ENCODE measurements at regions not wholly inside any gene's neighbourhood (a gene's known extent, or its start where the extent isn't known, plus 50 kb on each side); places are given as distances from the start of the nearest gene placed in this dataset.
"Not testable (repeated sequence)": the region's sequence is repeated elsewhere in the genome, so short reads cannot be mapped to it uniquely, and the experiment has no call there.

- not testable (repeated sequence) for DNase-seq (ENCODE audit: low read depth in 4 of 6, low spot score in 6 of 6); H3K4me1 ChIP-seq (ENCODE audit: control insufficient read depth, insufficient read depth, low read length); H3K9me3 ChIP-seq (ENCODE audit: control insufficient read depth, insufficient read depth, low read length); H3K36me3 ChIP-seq (ENCODE audit: control insufficient read depth, insufficient read depth, low read length); H3K27ac ChIP-seq (ENCODE audit: low read depth, low read length); H3K27me3 ChIP-seq (ENCODE audit: control insufficient read depth, insufficient read depth, low read length); H3K4me3 ChIP-seq (ENCODE audit: low read depth, low read length)
- WGBS (ENCODE audit: insufficient coverage): 81% methylated on average over 4 of the region's 6 CpGs
Measured at GRCh38 chr11:116043059-116043458, 538.8 kb upstream of the CADM1 start.

GRCh38 chr11:116042146-116042545 lies 537.9 kb upstream of the CADM1 start:
- WGBS (ENCODE audit: insufficient coverage): 83% methylated on average over 2 of the region's 4 CpGs
- H3K9me3 ChIP-seq (ENCODE audit: control insufficient read depth, insufficient read depth, low read length): no peaks in the 10 kb centered on the region
- no peaks in the 10 kb centered on the region for H3K4me1 ChIP-seq (ENCODE audit: control insufficient read depth, insufficient read depth, low read length)
- DNase-seq (ENCODE audit: low read depth in 4 of 6, low spot score in 6 of 6): peak in 1 of 6 donors; percentile 27
- no peaks in the 10 kb centered on the region for H3K36me3 ChIP-seq (ENCODE audit: control insufficient read depth, insufficient read depth, low read length)
- H3K4me3 ChIP-seq (ENCODE audit: low read depth, low read length): no peak overlapping the region
- H3K27ac ChIP-seq (ENCODE audit: low read depth, low read length): no peak overlapping the region
- no peaks in the 10 kb centered on the region for H3K27me3 ChIP-seq (ENCODE audit: control insufficient read depth, insufficient read depth, low read length)

GRCh38 chr11:116037861-116038260 lies 533.6 kb upstream of the CADM1 start:
- no peak overlapping the region for H3K4me3 ChIP-seq (ENCODE audit: low read depth, low read length)
- no peaks in the 10 kb centered on the region for H3K27me3 ChIP-seq (ENCODE audit: control insufficient read depth, insufficient read depth, low read length)
- H3K9me3 ChIP-seq (ENCODE audit: control insufficient read depth, insufficient read depth, low read length): no peaks in the 10 kb centered on the region
- no peaks in the 10 kb centered on the region for H3K36me3 ChIP-seq (ENCODE audit: control insufficient read depth, insufficient read depth, low read length)
- peak in 1 of 6 donors; percentile 32 for DNase-seq (ENCODE audit: low read depth in 4 of 6, low spot score in 6 of 6)
- WGBS (ENCODE audit: insufficient coverage): 14% methylated on average over 1 of the region's 2 CpGs
- H3K4me1 ChIP-seq (ENCODE audit: control insufficient read depth, insufficient read depth, low read length): no peaks in the 10 kb centered on the region
- H3K27ac ChIP-seq (ENCODE audit: low read depth, low read length): no peak overlapping the region

GRCh38 chr11:116035977-116036376 lies 531.8 kb upstream of the CADM1 start:
- Histone ChIP-seq H3K4me1 (ENCODE audit: control insufficient read depth, insufficient read depth, low read length) (no peaks in the 10 kb centered on the region), H3K4me3 (ENCODE audit: low read depth, low read length) (no peak overlapping the region), H3K27me3 (ENCODE audit: control insufficient read depth, insufficient read depth, low read length) (peaks cover 2% of the 10 kb centered on the region), H3K36me3 (ENCODE audit: control insufficient read depth, insufficient read depth, low read length) (no peaks in the 10 kb centered on the region), H3K9me3 (ENCODE audit: control insufficient read depth, insufficient read depth, low read length) (no peaks in the 10 kb centered on the region), H3K27ac (ENCODE audit: low read depth, low read length) (no peak overlapping the region)
- DNase-seq (ENCODE audit: low read depth in 4 of 6, low spot score in 6 of 6): peak in 1 of 6 donors; percentile 49
- WGBS (ENCODE audit: insufficient coverage): 14% methylated on average over 1 of the region's 5 CpGs

GRCh38 chr11:116033931-116034553 lies 529.8 kb upstream of the CADM1 start:
- 69% methylated on average over 3 of the region's 8 CpGs for WGBS (ENCODE audit: insufficient coverage)
- Histone ChIP-seq H3K27me3 (ENCODE audit: control insufficient read depth, insufficient read depth, low read length) (peaks cover 2% of the 10 kb centered on the region), H3K4me1 (ENCODE audit: control insufficient read depth, insufficient read depth, low read length) (no peaks in the 10 kb centered on the region), H3K9me3 (ENCODE audit: control insufficient read depth, insufficient read depth, low read length) (no peaks in the 10 kb centered on the region), H3K4me3 (ENCODE audit: low read depth, low read length) (no peak overlapping the region), H3K36me3 (ENCODE audit: control insufficient read depth, insufficient read depth, low read length) (no peaks in the 10 kb centered on the region), H3K27ac (ENCODE audit: low read depth, low read length) (no peak overlapping the region)
- no peak for DNase-seq (ENCODE audit: low read depth in 4 of 6, low spot score in 6 of 6)

- Histone ChIP-seq H3K4me3 (ENCODE audit: low read depth, low read length) (no peak overlapping the region), H3K27ac (ENCODE audit: low read depth, low read length) (no peak overlapping the region), H3K4me1 (ENCODE audit: control insufficient read depth, insufficient read depth, low read length) (no peaks in the 10 kb centered on the region), H3K27me3 (ENCODE audit: control insufficient read depth, insufficient read depth, low read length) (peaks cover 2% of the 10 kb centered on the region), H3K36me3 (ENCODE audit: control insufficient read depth, insufficient read depth, low read length) (no peaks in the 10 kb centered on the region), H3K9me3 (ENCODE audit: control insufficient read depth, insufficient read depth, low read length) (no peaks in the 10 kb centered on the region)
- WGBS (ENCODE audit: insufficient coverage): no CpG with 5 or more reads among the region's 4 CpGs
- no peak for DNase-seq (ENCODE audit: low read depth in 4 of 6, low spot score in 6 of 6)
Measured at GRCh38 chr11:116030697-116031331, 526.6 kb upstream of the CADM1 start.

- not testable (repeated sequence) for H3K36me3 ChIP-seq (ENCODE audit: control insufficient read depth, insufficient read depth, low read length); H3K27ac ChIP-seq (ENCODE audit: low read depth, low read length); DNase-seq (ENCODE audit: low read depth in 4 of 6, low spot score in 6 of 6); H3K27me3 ChIP-seq (ENCODE audit: control insufficient read depth, insufficient read depth, low read length); H3K9me3 ChIP-seq (ENCODE audit: control insufficient read depth, insufficient read depth, low read length); H3K4me3 ChIP-seq (ENCODE audit: low read depth, low read length); H3K4me1 ChIP-seq (ENCODE audit: control insufficient read depth, insufficient read depth, low read length)
- WGBS (ENCODE audit: insufficient coverage): 80% methylated on average over 1 of the region's 1 CpG
Measured at GRCh38 chr11:116028506-116028905, 524.3 kb upstream of the CADM1 start.

- DNase-seq (ENCODE audit: low read depth in 4 of 6, low spot score in 6 of 6): no peak
- H3K4me1 ChIP-seq (ENCODE audit: control insufficient read depth, insufficient read depth, low read length): no peaks in the 10 kb centered on the region
- peaks cover 3% of the 10 kb centered on the region for H3K9me3 ChIP-seq (ENCODE audit: control insufficient read depth, insufficient read depth, low read length)
- no peak overlapping the region for H3K4me3 ChIP-seq (ENCODE audit: low read depth, low read length)
- H3K27me3 ChIP-seq (ENCODE audit: control insufficient read depth, insufficient read depth, low read length): no peaks in the 10 kb centered on the region
- H3K36me3 ChIP-seq (ENCODE audit: control insufficient read depth, insufficient read depth, low read length): no peaks in the 10 kb centered on the region
- no peak overlapping the region for H3K27ac ChIP-seq (ENCODE audit: low read depth, low read length)
Measured at GRCh38 chr11:115999437-115999836, 495.2 kb upstream of the CADM1 start.

GRCh38 chr11:115996808-115997188 lies 492.6 kb upstream of the CADM1 start:
- no peaks in the 10 kb centered on the region for H3K9me3 ChIP-seq (ENCODE audit: control insufficient read depth, insufficient read depth, low read length)
- no peaks in the 10 kb centered on the region for H3K36me3 ChIP-seq (ENCODE audit: control insufficient read depth, insufficient read depth, low read length)
- DNase-seq (ENCODE audit: low read depth in 4 of 6, low spot score in 6 of 6): no peak
- no peaks in the 10 kb centered on the region for H3K27me3 ChIP-seq (ENCODE audit: control insufficient read depth, insufficient read depth, low read length)
- no peak overlapping the region for H3K4me3 ChIP-seq (ENCODE audit: low read depth, low read length)
- no peaks in the 10 kb centered on the region for H3K4me1 ChIP-seq (ENCODE audit: control insufficient read depth, insufficient read depth, low read length)
- 91% methylated on average over 1 of the region's 3 CpGs for WGBS (ENCODE audit: insufficient coverage)
- no peak overlapping the region for H3K27ac ChIP-seq (ENCODE audit: low read depth, low read length)

- Histone ChIP-seq H3K4me1 (ENCODE audit: control insufficient read depth, insufficient read depth, low read length) (no peaks in the 10 kb centered on the region), H3K4me3 (ENCODE audit: low read depth, low read length) (no peak overlapping the region), H3K9me3 (ENCODE audit: control insufficient read depth, insufficient read depth, low read length) (no peaks in the 10 kb centered on the region), H3K27me3 (ENCODE audit: control insufficient read depth, insufficient read depth, low read length) (no peaks in the 10 kb centered on the region), H3K36me3 (ENCODE audit: control insufficient read depth, insufficient read depth, low read length) (no peaks in the 10 kb centered on the region), H3K27ac (ENCODE audit: low read depth, low read length) (no peak overlapping the region)
- 100% methylated on average over 4 of the region's 5 CpGs for WGBS (ENCODE audit: insufficient coverage)
- no peak for DNase-seq (ENCODE audit: low read depth in 4 of 6, low spot score in 6 of 6)
Measured at GRCh38 chr11:115996125-115996807, 492.1 kb upstream of the CADM1 start.
